ENCODE measurements at regions not wholly inside any gene's neighbourhood (a gene's known extent, or its start where the extent isn't known, plus 50 kb on each side); places are given as distances from the start of the nearest gene placed in this dataset.

- H4K5ac ChIP-seq (ENCODE audit: low read length), result no peak overlapping the region
- no peak overlapping the region for H3K4me2 ChIP-seq (ENCODE audit: low read length)
- H3K4me3 ChIP-seq (ENCODE audit: low read length), result no peak overlapping the region
- no peaks in the 10 kb centered on the region for H3K79me1 ChIP-seq (ENCODE audit: low read length)
- no CpG with 5 or more reads among the region's 1 CpG for WGBS (ENCODE audit: extremely low coverage, insufficient coverage, low lambda C conversion rate)
- no peaks in the 10 kb centered on the region for H3K79me2 ChIP-seq (ENCODE audit: control insufficient read depth, insufficient read depth, low read length)
- no peak overlapping the region for H3K27ac ChIP-seq (ENCODE audit: low read depth, low read length)
- H2AK5ac ChIP-seq (ENCODE audit: low read length), result no peak overlapping the region
- no peaks in the 10 kb centered on the region for H3K36me3 ChIP-seq (ENCODE audit: control insufficient read depth, insufficient read depth, low read length)
- no peak overlapping the region for H3K9ac ChIP-seq (ENCODE audit: low read length)
- H3K4ac ChIP-seq (ENCODE audit: low read depth, low read length), result no peak overlapping the region
- H2BK120ac ChIP-seq (ENCODE audit: low read depth, low read length), result no peak overlapping the region
- H3K23ac ChIP-seq (ENCODE audit: low read length), result no peak overlapping the region
- H3K56ac ChIP-seq (ENCODE audit: low read length), result no peak overlapping the region
- H3K18ac ChIP-seq (ENCODE audit: low read length), result no peak overlapping the region
- H2BK5ac ChIP-seq (ENCODE audit: low read length), result no peak overlapping the region
- H3K27me3 ChIP-seq (ENCODE audit: insufficient read depth, low read length, poor library complexity), result no peaks in the 10 kb centered on the region
- H4K8ac ChIP-seq (ENCODE audit: low read depth, low read length), result no peak overlapping the region
- H2BK15ac ChIP-seq (replicated peaks; ENCODE audit: low read depth), result no peak overlapping the region
- no peak for DNase-seq
- no peaks in the 10 kb centered on the region for H3K4me1 ChIP-seq (ENCODE audit: control insufficient read depth, low read depth, low read length)
These were observed 435.2 kb upstream of the SEMA3D start for GRCh38 chr7:85622059-85622458.

GRCh38 chr7:85620936-85621685 is 434.3 kb upstream of the SEMA3D start:
- Histone ChIP-seq H3K9ac (ENCODE audit: low read length) (no peak overlapping the region), H3K79me2 (ENCODE audit: control insufficient read depth, insufficient read depth, low read length) (no peaks in the 10 kb centered on the region), H3K56ac (ENCODE audit: low read length) (no peak overlapping the region), H2BK15ac (replicated peaks; ENCODE audit: low read depth) (no peak overlapping the region), H4K5ac (ENCODE audit: low read length) (no peak overlapping the region), H2BK5ac (ENCODE audit: low read length) (no peak overlapping the region), H2BK120ac (ENCODE audit: low read depth, low read length) (no peak overlapping the region), H2AK5ac (ENCODE audit: low read length) (no peak overlapping the region), H4K8ac (ENCODE audit: low read depth, low read length) (no peak overlapping the region), H3K27ac (ENCODE audit: low read depth, low read length) (no peak overlapping the region), H3K4me3 (ENCODE audit: low read length) (no peak overlapping the region), H3K27me3 (ENCODE audit: insufficient read depth, low read length, poor library complexity) (no peaks in the 10 kb centered on the region), H3K4me2 (ENCODE audit: low read length) (no peak overlapping the region), H3K79me1 (ENCODE audit: low read length) (no peaks in the 10 kb centered on the region), H3K18ac (ENCODE audit: low read length) (no peak overlapping the region), H3K36me3 (ENCODE audit: control insufficient read depth, insufficient read depth, low read length) (no peaks in the 10 kb centered on the region), H3K4ac (ENCODE audit: low read depth, low read length) (no peak overlapping the region), H3K23ac (ENCODE audit: low read length) (no peak overlapping the region), H3K4me1 (ENCODE audit: control insufficient read depth, low read depth, low read length) (no peaks in the 10 kb centered on the region)
- no peak for DNase-seq
- no CpG with 5 or more reads among the region's 3 CpGs for WGBS (ENCODE audit: extremely low coverage, insufficient coverage, low lambda C conversion rate)

- no CpG with 5 or more reads among the region's 1 CpG for WGBS (ENCODE audit: extremely low coverage, insufficient coverage, low lambda C conversion rate)
- Histone ChIP-seq H3K18ac (ENCODE audit: low read length) (no peak overlapping the region), H3K9ac (ENCODE audit: low read length) (no peak overlapping the region), H3K27me3 (ENCODE audit: insufficient read depth, low read length, poor library complexity) (no peaks in the 10 kb centered on the region), H2BK120ac (ENCODE audit: low read depth, low read length) (no peak overlapping the region), H3K4me3 (ENCODE audit: low read length) (no peak overlapping the region), H3K56ac (ENCODE audit: low read length) (no peak overlapping the region), H3K27ac (ENCODE audit: low read depth, low read length) (no peak overlapping the region), H4K5ac (ENCODE audit: low read length) (no peak overlapping the region), H3K79me2 (ENCODE audit: control insufficient read depth, insufficient read depth, low read length) (no peaks in the 10 kb centered on the region), H3K4me1 (ENCODE audit: control insufficient read depth, low read depth, low read length) (no peaks in the 10 kb centered on the region), H2BK5ac (ENCODE audit: low read length) (no peak overlapping the region), H2AK5ac (ENCODE audit: low read length) (no peak overlapping the region), H4K8ac (ENCODE audit: low read depth, low read length) (no peak overlapping the region), H3K4ac (ENCODE audit: low read depth, low read length) (no peak overlapping the region), H3K79me1 (ENCODE audit: low read length) (no peaks in the 10 kb centered on the region), H3K23ac (ENCODE audit: low read length) (no peak overlapping the region), H3K4me2 (ENCODE audit: low read length) (no peak overlapping the region), H3K36me3 (ENCODE audit: control insufficient read depth, insufficient read depth, low read length) (no peaks in the 10 kb centered on the region), H2BK15ac (replicated peaks; ENCODE audit: low read depth) (no peak overlapping the region)
- DNase-seq, result no peak
These were observed 432.4 kb upstream of the SEMA3D start for GRCh38 chr7:85619236-85619635.

- no peaks in the 10 kb centered on the region for H3K79me1 ChIP-seq (ENCODE audit: low read length)
- no peak overlapping the region for H3K4ac ChIP-seq (ENCODE audit: low read depth, low read length)
- no peak overlapping the region for H3K18ac ChIP-seq (ENCODE audit: low read length)
- no peak for DNase-seq
- H3K4me2 ChIP-seq (ENCODE audit: low read length), result no peak overlapping the region
- no peak overlapping the region for H3K4me3 ChIP-seq (ENCODE audit: low read length)
- no peak overlapping the region for H2BK120ac ChIP-seq (ENCODE audit: low read depth, low read length)
- H2BK15ac ChIP-seq (replicated peaks; ENCODE audit: low read depth), result no peak overlapping the region
- no CpG with 5 or more reads among the region's 5 CpGs for WGBS (ENCODE audit: extremely low coverage, insufficient coverage, low lambda C conversion rate)
- no peaks in the 10 kb centered on the region for H3K27me3 ChIP-seq (ENCODE audit: insufficient read depth, low read length, poor library complexity)
- no peaks in the 10 kb centered on the region for H3K36me3 ChIP-seq (ENCODE audit: control insufficient read depth, insufficient read depth, low read length)
- H4K5ac ChIP-seq (ENCODE audit: low read length), result no peak overlapping the region
- H3K4me1 ChIP-seq (ENCODE audit: control insufficient read depth, low read depth, low read length), result no peaks in the 10 kb centered on the region
- H3K56ac ChIP-seq (ENCODE audit: low read length), result no peak overlapping the region
- no peak overlapping the region for H2BK5ac ChIP-seq (ENCODE audit: low read length)
- no peak overlapping the region for H3K27ac ChIP-seq (ENCODE audit: low read depth, low read length)
- no peak overlapping the region for H4K8ac ChIP-seq (ENCODE audit: low read depth, low read length)
- no peaks in the 10 kb centered on the region for H3K79me2 ChIP-seq (ENCODE audit: control insufficient read depth, insufficient read depth, low read length)
- no peak overlapping the region for H2AK5ac ChIP-seq (ENCODE audit: low read length)
- no peak overlapping the region for H3K9ac ChIP-seq (ENCODE audit: low read length)
- H3K23ac ChIP-seq (ENCODE audit: low read length), result no peak overlapping the region
These were observed 427.8 kb upstream of the SEMA3D start for GRCh38 chr7:85614684-85615083.

GRCh38 chr7:85612514-85612913 is 425.7 kb upstream of the SEMA3D start:
- Histone ChIP-seq H3K4me1 (ENCODE audit: control insufficient read depth, low read depth, low read length) (no peaks in the 10 kb centered on the region), H3K23ac (ENCODE audit: low read length) (no peak overlapping the region), H2AK5ac (ENCODE audit: low read length) (no peak overlapping the region), H3K36me3 (ENCODE audit: control insufficient read depth, insufficient read depth, low read length) (no peaks in the 10 kb centered on the region), H3K27ac (ENCODE audit: low read depth, low read length) (no peak overlapping the region), H3K4me2 (ENCODE audit: low read length) (no peak overlapping the region), H3K27me3 (ENCODE audit: insufficient read depth, low read length, poor library complexity) (no peaks in the 10 kb centered on the region), H3K9ac (ENCODE audit: low read length) (no peak overlapping the region), H3K4ac (ENCODE audit: low read depth, low read length) (no peak overlapping the region), H3K79me2 (ENCODE audit: control insufficient read depth, insufficient read depth, low read length) (no peaks in the 10 kb centered on the region), H4K5ac (ENCODE audit: low read length) (no peak overlapping the region), H3K56ac (ENCODE audit: low read length) (no peak overlapping the region), H2BK5ac (ENCODE audit: low read length) (no peak overlapping the region), H3K79me1 (ENCODE audit: low read length) (no peaks in the 10 kb centered on the region), H4K8ac (ENCODE audit: low read depth, low read length) (no peak overlapping the region), H3K18ac (ENCODE audit: low read length) (no peak overlapping the region), H3K4me3 (ENCODE audit: low read length) (no peak overlapping the region), H2BK120ac (ENCODE audit: low read depth, low read length) (no peak overlapping the region), H2BK15ac (replicated peaks; ENCODE audit: low read depth) (no peak overlapping the region)
- DNase-seq, result no peak

GRCh38 chr7:85608804-85609203 is 421.9 kb upstream of the SEMA3D start:
- no peak for DNase-seq
- H3K79me2 ChIP-seq (ENCODE audit: control insufficient read depth, insufficient read depth, low read length), result no peaks in the 10 kb centered on the region

More at GRCh38 chr7:85608804-85609203, 421.9 kb upstream of the SEMA3D start:
- H3K9ac ChIP-seq (ENCODE audit: low read length), result no peak overlapping the region
- no peak overlapping the region for H3K18ac ChIP-seq (ENCODE audit: low read length)
- no peak overlapping the region for H3K4ac ChIP-seq (ENCODE audit: low read depth, low read length)
- H4K5ac ChIP-seq (ENCODE audit: low read length), result no peak overlapping the region
- H4K8ac ChIP-seq (ENCODE audit: low read depth, low read length), result no peak overlapping the region
- no peak overlapping the region for H3K4me2 ChIP-seq (ENCODE audit: low read length)
- no peaks in the 10 kb centered on the region for H3K27me3 ChIP-seq (ENCODE audit: insufficient read depth, low read length, poor library complexity)
- no peak overlapping the region for H3K4me3 ChIP-seq (ENCODE audit: low read length)
- H3K27ac ChIP-seq (ENCODE audit: low read depth, low read length), result no peak overlapping the region
- no peaks in the 10 kb centered on the region for H3K79me1 ChIP-seq (ENCODE audit: low read length)
- no peaks in the 10 kb centered on the region for H3K4me1 ChIP-seq (ENCODE audit: control insufficient read depth, low read depth, low read length)
- no peak overlapping the region for H2BK5ac ChIP-seq (ENCODE audit: low read length)
- no peaks in the 10 kb centered on the region for H3K36me3 ChIP-seq (ENCODE audit: control insufficient read depth, insufficient read depth, low read length)
- H3K23ac ChIP-seq (ENCODE audit: low read length), result no peak overlapping the region
- H3K56ac ChIP-seq (ENCODE audit: low read length), result no peak overlapping the region
- no peak overlapping the region for H2BK120ac ChIP-seq (ENCODE audit: low read depth, low read length)
- no peak overlapping the region for H2AK5ac ChIP-seq (ENCODE audit: low read length)
- H2BK15ac ChIP-seq (replicated peaks; ENCODE audit: low read depth), result no peak overlapping the region
